ENCODE measurements at regions not wholly inside any gene's neighbourhood (a gene's known extent, or its start where the extent isn't known, plus 50 kb on each side); places are given as distances from the start of the nearest gene placed in this dataset.

DNA sequence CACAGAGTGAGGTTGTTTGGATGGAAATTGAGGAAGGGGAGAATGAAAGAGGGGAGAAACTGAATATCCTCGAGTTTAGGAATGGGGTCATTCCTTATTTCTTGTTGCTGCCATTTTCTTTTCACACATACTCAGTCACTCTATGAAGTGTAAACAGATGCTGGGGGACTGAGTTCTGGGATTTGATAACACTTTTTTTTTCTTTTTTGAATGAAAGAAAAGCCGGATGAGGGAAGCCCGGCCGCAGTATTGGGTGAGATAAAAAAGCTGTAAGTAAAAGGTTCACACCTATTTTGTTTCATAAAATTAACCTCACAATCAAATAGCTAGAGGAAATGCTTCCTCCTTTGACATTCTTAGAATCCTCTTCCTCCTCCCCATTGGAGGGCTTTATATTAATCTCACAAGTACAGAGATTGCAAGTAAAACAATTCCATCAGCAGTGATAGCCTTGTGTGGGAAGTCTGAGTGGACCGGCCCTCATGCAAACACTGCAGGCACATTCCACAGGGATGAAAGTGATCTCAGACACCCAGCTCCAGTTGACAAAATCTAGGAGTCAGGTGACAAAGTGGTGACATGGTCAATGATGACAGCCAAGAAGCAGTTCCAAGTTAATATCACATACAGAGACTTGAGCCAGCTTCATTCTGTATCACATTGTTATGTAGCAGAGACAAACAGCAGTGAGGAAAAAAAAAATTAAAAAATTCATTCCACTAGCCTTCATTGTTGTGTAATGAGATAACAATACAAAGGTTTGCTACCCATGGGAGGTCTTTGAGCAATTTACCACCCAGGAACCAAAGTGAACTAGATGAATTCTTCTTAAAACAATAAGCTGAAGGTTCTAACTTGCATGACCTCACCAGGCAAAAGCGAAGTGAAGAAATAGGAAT is 391.1 kb upstream of the HSF2 start:
- no peak for DNase-seq (ENCODE audit: low spot score)

DNA sequence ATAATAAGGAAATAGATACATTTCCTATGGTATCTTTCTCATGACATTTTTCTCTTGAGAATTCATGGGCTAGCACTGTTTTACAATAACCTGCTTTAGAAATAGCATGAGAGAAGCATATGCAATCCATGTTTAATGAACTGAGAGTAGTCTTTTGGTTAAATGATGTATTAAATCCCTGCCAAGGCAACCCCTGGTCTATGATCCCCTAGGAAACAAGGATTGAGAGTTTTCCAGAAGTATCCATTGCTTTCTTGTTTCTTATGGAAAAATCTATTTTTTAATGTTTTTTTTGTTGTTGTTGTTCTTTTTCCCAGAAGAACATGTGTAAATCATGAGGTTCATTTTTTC is 390.5 kb upstream of the HSF2 start:
- DNase-seq (ENCODE audit: low spot score) = no peak

DNA sequence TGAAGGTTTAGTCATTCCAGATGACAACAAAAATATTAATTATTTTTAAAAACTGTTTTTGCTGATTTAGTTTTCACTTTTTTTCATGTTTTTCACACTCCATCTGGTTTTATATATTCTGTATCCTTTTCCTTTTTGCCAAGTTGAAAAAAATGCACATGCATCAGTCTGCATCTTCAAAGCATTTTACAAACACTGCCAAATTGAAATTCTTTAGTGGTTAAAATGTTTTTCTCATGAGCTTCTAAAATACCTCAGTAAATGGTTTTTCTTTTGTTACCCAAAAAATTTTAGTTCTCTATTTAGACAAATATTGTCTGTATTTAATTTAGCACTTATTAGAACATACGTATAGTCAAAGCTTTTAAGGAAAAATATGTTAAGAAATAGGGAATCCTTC is 386.9 kb upstream of the HSF2 start:
- no peak for DNase-seq (ENCODE audit: low spot score)

DNA sequence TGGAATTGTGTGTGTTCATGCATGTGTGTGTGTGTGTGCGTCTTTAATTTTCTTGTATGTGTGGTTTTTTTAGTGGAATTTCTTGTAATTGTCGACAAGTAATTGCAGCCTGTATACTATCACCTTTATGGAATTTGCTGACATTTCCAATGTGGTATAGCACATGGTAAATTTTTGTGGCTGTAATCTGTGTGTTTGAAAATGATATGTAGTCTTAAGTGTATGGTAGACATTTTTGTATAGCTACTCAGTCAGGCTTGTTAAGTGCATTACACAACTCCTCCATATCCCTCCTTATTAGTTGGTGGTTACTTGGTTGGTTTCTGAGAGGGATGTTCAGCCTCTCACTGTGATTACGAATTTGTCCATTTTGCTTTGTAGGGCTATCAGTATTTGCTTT is 384.5 kb upstream of the HSF2 start:
- no peak for DNase-seq (ENCODE audit: low spot score)

DNA sequence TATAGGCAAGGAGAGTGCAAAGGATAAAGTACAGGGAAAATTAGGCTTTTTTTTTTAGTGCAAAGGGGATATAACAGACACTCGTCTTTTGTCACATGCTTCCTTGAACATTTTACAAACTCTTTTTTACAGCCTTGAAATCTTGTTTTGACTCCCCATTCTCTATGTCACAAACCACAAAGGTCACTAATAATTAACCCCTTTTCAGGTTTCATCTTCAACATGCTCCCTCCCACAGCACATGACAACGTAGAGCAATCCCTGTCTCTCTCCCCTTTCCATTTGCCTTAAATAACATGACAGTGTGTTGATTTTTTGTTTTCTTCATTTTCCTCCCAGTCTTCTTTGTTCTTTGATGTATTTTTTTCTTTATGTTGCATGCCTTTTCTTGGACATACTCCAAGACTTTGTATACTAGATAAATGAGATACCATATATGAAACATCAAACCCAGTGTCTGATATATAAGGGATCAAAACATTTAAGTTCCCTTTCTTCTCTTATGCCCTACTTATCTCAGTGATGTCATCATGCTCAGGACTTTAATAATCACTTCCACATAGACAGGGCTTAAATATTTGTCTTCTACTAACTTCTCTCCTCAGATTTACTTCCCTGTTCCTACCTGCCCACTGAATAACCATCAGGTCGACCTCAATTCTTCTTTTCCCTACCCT is 378.7 kb upstream of the HSF2 start:
- no peak for DNase-seq (ENCODE audit: low spot score)

DNA sequence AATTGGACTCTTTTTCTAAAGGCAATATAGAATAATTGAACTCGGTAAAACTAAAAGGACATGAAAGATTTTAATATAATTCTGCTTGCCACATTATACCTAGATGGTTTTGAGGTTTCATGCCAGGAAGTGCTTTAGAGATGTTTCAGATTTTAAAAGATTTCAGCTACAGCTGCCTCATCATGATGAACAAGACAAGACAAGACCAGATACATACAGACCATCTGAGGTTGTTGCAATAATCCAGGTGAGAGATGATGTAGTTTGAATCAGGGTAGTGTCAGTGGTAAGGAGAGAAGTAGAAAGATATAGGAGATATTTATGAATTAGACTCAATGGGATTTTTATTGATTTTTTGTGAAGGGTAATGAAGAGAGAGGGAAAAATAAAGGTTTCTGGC is 374.3 kb upstream of the HSF2 start:
- DNase-seq (ENCODE audit: low spot score) = no peak

DNA sequence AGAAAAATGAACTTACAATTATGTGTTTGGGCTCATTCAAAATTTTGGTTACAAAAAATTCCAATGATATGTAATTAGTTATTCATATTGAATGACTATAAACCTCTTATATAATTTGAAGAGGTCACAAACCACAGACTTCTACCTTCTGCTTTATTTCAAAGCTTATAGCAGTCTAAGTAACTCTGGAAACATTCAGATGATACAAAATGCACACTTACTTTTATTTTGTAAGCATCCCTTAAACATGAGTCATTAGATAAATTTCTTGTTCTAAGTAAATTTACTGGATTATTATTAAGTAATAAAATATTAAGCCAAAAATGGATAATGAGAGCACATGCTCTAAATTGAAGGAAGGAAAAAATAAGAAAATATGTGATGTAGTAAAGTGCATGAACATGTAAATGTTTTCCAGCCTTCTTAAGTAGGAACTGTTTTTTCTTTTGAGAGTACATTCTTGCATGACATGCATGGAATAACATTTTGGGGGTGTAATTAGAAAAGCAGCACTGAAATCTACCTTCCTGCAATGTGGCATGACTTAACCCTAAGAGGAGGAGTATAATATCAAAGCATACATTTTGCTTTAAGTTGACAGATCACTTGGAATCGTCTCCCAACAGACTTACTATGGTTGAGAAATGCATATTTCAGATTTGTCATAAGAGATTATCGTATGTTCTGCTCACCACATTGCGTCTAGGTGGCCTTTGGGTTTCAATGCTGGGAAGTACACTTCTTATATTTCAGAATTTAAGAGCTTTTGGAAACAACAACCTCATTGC is 372.7 kb upstream of the HSF2 start:
- DNase-seq (ENCODE audit: low spot score) = no peak

DNA sequence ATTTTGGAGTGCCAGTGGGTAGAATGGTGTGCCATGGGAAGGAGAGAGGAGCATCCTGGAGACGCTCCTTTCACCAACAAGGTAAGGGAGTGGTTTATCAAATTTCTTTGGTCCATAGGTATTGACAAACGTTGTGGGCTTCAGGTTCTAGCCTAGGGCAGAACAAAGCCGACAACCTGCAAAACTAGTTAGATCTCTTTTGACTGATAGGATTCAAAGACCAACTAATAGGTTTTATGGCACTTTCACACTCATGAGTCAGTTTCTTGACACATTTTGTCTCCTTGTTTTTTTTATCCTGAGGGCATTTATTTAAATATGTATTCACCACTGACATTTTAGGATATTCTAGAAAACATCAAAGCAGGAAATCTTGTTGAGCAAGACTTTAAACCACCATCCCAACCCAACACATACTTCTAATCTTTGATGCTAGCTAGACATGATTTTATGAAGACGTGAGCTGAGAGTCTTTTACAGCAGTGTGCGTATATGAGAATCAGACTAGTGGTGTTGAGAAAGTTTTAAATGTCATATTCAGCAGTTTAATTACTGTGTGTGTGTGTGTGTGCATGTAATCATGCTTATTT is 370.4 kb upstream of the HSF2 start:
- DNase-seq (ENCODE audit: low spot score) = no peak

DNA sequence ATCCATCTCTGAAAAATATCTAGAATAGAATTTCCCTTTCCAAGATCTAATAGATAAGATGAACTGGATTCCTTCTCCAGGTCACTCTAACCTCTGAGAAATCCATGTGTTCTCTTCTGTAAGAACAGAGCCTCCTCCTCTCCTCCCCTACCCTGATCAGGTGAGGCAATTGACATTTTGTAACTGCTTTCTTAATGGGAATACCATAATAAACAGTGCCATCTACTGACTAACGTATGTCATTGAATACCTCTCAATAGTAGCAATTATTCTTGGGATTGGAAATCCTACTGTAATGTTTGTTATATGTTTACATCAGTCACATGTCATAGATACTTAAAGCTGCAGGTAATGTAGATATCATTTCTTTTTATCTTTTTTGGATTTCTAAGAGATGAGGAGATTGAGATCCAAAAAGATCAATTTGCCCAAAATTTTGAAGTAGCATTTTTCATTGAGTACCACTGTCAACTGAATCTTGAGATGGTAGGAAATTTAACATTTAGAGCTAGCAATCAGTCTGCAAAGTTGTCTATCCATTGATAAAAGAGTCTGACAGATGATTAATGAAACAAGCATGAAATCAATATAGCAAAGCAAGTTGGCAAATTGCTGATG is 365.8 kb upstream of the HSF2 start:
- peak; percentile 48 for DNase-seq (ENCODE audit: low spot score)

DNA sequence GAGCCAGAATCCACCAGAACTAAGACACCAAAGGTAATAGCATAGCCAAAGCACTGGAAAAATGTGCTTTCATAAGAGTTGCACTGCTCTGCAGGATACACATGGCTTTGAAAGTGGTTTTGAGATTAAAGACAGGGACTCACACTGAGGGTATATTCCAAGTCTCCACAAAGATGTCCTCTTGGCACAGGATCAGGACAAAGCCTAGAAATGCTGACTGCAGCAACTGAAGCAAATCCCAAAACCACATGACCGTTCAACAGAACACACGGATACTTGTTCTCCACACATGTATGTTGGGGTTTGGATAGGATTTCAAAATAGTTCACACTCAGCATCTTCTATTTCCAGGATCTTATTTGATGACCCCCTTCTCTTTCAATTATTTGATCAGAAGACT is 364.3 kb upstream of the HSF2 start:
- DNase-seq (ENCODE audit: low spot score) = no peak

DNA sequence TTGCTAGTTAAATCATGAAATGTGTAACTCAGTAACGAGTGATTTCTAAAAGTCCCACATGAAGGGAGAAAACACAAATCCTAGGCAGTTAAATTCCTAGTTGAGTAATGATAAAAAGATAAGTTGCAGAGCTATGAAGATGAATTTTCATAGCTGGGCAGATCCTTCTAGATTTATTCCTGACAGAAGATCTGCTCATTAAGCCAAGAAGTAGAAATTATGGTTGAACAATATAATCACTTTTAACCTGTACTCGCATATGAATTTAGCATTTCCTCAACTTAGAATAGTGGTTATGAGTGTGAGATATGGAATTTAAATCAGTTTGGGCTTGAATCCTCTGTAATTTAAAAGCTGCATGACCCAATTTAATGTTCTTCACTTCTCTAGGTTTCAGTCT is 359.2 kb upstream of the HSF2 start:
- no peak for DNase-seq (ENCODE audit: low spot score)

DNA sequence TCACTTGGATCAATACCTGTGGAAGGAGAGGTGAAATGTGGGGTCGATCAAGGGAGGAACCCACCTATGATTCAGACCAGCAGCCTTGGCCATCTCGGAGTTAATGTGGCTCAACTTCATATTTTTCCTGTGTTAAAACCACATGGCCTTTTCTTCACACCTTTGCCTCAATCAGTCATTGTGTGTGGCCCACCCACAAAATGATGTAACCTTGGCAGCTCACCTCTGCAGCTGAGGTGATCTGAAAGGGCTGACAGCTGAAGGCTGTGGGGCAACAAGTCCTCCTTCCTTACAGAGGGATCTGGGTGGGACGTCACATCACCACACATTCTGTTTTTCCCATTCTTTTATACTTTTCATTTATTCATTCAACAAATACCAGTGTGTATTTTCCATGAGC is 357.1 kb upstream of the HSF2 start:
- no peak for DNase-seq (ENCODE audit: low spot score)

DNA sequence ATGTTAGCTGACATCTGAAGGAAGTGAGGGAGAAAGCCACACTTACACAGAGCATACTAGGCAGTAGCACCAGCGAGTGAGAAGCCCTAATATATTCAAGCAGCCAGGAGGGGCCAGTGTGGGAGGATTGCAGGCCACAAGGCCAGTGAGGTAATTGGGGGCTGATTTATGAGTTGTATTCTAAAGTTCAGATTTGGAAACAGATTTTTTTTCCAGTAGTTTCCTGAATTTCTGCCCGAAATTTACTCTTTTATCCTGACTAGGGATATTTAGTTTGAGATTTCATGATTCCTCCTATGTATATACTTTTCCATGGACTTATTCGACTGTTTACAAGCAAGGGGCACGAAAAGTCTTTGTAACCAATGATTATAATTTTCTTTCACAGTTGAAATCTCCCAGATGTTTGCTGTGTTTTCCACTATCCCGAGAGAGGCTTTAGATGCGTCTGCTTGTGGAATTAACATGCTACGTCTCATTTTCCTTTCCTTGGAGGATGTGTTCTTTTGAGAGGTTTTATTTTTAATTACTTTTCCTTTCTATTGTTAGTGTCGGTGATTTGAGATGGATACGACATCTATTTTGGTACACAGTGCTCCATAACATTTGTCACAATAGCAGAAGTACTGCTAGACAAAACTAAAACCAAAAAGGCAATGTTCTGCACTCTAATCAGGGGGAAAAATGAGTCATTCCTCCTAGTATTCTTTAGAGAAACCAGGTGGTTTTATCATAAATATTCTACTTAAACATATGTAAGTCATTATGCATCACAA is 356.3 kb upstream of the HSF2 start:
- no peak for DNase-seq (ENCODE audit: low spot score)

DNA sequence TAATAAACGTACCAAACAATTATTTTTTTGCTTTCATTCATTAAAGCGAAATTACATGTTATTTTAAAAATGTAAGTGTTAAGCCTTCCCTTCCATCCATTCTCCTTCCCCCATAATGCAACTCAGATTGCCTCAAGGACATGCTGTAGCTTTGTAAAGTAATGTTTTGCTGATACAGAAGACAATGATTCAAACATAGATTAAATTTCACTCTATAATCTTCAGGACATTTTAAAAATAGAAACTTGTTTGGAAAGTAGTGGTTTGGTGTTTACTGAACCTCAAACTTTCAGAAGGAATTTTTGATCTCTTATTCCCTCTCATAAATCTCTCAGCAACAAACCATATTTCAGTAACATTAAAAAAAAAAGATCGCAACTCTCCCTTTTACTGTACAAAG is 350.9 kb upstream of the HSF2 start:
- DNase-seq (ENCODE audit: low spot score) = no peak

DNA sequence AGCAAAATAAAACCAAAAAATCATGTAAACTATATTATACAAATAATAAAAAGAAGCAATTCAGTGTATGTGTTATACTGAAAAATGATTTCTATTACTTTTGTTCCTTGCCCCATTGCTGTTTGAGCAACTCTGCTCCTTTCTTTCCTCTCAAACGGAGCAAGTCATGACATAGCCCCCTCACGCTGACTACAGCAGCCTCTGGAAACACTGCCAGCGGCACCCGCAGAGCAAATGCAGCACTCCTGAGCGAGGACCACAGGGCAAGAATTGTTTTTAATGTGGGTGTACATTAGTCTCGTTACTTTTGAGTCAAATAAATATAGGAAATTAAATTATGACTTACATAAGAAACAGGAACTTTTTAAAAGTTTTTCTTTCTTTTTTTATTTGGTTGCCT is 350.1 kb upstream of the HSF2 start:
- no peak for DNase-seq (ENCODE audit: low spot score)

DNA sequence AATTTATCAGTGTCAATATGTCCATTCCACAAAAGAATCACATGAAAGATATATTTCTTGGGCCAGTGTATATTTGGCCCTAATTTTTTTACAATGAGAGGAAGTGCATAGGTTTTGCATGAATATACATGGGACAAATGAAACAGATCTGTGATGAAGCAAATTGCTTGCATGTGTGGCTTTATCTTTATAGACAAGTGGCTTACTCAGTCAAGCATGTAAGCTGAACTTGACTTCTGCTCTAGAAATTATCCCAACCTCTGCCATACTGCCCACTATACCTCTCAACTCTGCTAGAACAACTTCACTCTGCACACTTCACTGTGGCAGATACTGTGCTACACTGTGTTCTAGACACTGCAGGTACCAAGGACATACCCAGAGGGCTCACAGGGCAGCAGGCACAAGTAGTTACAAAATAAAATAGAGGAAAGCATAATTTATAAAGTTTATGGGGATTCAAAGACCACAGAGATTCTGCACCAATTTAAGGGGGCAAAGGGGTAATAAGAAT is 349.2 kb upstream of the HSF2 start:
- DNase-seq (ENCODE audit: low spot score) = no peak

DNA sequence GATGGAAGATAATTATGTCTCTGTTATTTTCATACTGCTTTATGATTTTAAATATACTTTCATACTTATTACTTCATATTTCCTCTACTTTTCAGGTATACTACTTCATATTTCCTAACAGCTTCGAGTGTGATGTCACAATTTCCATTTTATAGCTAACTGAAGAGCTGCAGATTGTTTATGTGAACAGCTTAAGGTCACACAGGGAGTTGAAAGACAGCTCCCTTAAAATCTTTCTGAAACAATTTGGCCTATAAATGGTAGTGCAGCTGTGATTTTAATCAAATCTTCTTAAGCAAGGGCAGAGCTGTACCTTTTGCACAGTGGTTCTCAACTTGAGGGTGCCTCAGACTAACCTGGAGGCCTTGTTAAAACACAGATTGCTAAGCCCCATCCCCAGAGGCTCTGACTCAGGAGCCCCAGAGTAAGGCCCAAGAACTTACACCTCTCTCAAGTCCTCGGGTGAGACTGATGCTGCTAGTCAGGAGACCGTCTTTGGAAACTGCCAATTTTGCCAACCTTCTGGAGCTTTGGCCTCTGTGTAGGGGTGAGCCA is 347.0 kb upstream of the HSF2 start:
- no peak for DNase-seq (ENCODE audit: low spot score)

DNA sequence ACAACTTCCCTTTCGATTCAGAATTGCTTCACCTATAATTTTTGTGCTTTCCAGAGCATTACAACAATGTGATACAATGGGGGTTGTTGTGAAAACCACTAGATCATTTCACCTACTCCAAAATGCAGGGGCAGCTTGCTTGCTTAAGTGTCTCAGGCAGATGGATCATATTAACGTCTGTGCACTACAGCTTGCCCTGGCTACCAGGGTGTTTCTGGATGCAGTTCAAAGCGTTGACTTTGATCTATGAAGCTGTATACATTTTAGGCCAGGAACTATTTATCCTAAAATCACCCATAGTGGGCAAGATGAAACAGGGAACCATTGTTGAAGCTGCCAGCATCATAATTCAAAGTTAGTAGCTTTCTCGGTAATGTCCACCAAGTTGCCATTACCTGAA is 339.5 kb upstream of the HSF2 start:
- DNase-seq (ENCODE audit: low spot score) = no peak

DNA sequence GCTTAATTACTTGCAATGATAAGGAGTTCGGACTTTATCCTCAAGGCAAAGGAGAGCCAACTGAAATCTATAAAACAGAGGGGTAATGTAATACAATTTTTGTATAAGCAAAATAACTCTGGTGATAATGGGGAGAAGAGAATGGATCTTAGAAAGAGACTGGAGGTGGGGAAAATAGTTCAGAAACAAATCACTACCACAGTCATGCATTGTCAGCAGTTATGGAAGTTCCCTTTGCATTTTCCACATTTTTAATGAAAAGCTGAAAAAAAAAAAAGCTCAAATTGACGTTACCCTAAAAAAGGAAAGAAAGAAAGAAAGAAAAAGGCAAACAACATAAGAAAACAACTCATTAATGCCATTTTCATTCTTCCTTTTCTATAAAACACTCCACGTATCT is 337.6 kb upstream of the HSF2 start:
- DNase-seq (ENCODE audit: low spot score) = no peak

DNA sequence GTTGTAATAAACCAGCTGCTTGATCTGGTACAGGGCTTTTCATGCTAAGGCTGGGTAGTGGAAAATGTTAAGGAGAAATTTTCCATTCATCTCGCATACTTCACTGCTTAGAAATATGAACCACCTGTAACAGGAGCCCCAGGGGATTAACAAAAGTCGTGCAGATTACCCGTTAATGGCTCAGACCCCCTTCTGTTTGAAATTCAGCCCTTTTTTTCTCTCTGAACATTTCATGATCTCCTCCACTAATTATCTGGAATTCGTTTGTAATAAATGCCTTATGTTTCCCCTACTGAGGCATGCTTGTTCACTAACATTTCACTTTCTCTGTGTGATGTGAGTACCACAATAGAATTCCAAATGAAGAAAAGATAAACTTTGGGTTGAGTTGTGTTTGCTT is 336.4 kb upstream of the HSF2 start:
- no peak for DNase-seq (ENCODE audit: low spot score)

DNA sequence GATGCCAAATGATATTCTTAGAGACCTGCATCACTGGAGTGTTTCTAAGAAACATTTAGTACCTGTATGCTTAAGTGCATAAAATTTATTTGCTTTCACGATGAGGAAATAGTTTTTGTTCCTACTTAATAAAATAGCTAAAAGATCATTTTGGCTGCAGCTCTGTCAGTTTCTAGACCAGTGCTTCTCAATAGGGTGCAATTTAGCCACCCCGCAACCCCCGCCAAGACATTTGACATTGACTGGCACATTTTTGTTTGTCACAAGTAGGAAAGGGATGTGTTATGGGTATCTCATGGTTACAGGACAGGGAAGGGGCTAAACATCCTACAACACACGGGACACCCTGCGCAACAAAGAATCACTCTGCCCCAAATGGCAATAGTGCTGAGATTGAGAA is 335.7 kb upstream of the HSF2 start:
- no peak for DNase-seq (ENCODE audit: low spot score)
